B cell (primary cell): ENCODE measurements at regions not wholly inside any gene's neighbourhood (a gene's known extent, or its start where the extent isn't known, plus 50 kb on each side); places are given as distances from the start of the nearest gene placed in this dataset.

Source experiments
- ATAC-seq: fragments of 200-7000 bp; cut with Tn5 transposase; one replicate; pipeline ENCODE4 v1.10.0; 2021; ENCODE audit warnings: low read depth, mild to moderate bottlenecking, moderate number of reproducible peaks, moderate library complexity
- CTCF ChIA-PET: fragments of 350-600 bp; sonication (Branson Sonifier 250); formaldehyde crosslinking; loops from one replicate; lab custom pipeline; 2021; ENCODE audit warnings: antibody characterized with exemption, inconsistent platforms; lab: Charles Lee
- POLR2A ChIA-PET: fragments of 350-600 bp; sonication (Branson Sonifier 250); formaldehyde crosslinking; loops from one replicate; lab custom pipeline; 2021; ENCODE audit warnings: antibody characterized with exemption; lab: Charles Lee
- DNase-seq: peaks from one replicate; pipeline ENCODE4 v3.0.0; 2013
- H2AFZ ChIP-seq: 2 replicates; pipeline ENCODE4 v1.6.1; 2012; ENCODE audit warnings: mild to moderate bottlenecking, low read depth, low read length; ENCODE audit not compliant: insufficient read depth, poor library complexity, severe bottlenecking
- H3K27ac ChIP-seq, 2 donors: 1 replicate in 1 of 2; 2 replicates in 1 of 2; pipeline ENCODE4 v1.5.1; 2012 to 2013; ENCODE audit warnings: low read length in 2 of 2, mild to moderate bottlenecking in 2 of 2, moderate library complexity in 1 of 2
- H3K27me3 ChIP-seq, 4 experiments: fragments of 200-600 bp in 1 of 4; sonication (generic) in 1 of 4; replicated peaks in 1 of 4; 1 replicate in 2 of 4; 2 replicates in 2 of 4; pipeline versions ENCODE4 v1.6.1 to v1.7.0; 2013 to 2016; ENCODE audit warnings: low read length in 3 of 4, mild to moderate bottlenecking in 2 of 4, mixed read lengths in 1 of 4, moderate library complexity in 1 of 4; ENCODE audit not compliant: insufficient read depth in 4 of 4, control insufficient read depth in 3 of 4; ENCODE audit errors: control extremely low read depth in 1 of 4
- H3K36me3 ChIP-seq, 2 experiments: replicated peaks in 1 of 2; 1 replicate in 1 of 2; 2 replicates in 1 of 2; pipeline versions ENCODE4 v1.6.1 to v1.7.1; 2013; ENCODE audit warnings: low read length in 1 of 2; ENCODE audit not compliant: insufficient read depth in 2 of 2, control insufficient read depth in 1 of 2; ENCODE audit errors: control extremely low read depth in 1 of 2, extremely low read depth in 1 of 2
- H3K4me1 ChIP-seq, 2 donors: fragments of 200-600 bp in 1 of 2; sonication (generic) in 1 of 2; 1 replicate in 1 of 2; 2 replicates in 1 of 2; pipeline versions ENCODE4 v1.5.1 to v1.6.1; 2013 to 2017; ENCODE audit warnings: low read length in 2 of 2; ENCODE audit not compliant: control insufficient read depth in 2 of 2, insufficient read depth in 2 of 2
- H3K4me2 ChIP-seq: replicated peaks from 2 replicates; pipeline ENCODE3; 2012; ENCODE audit warnings: mild to moderate bottlenecking, low read depth, low read length; ENCODE audit not compliant: poor library complexity, severe bottlenecking
- H3K4me3 ChIP-seq, 5 experiments: fragments of 200-600 bp in 1 of 5; sonication (generic) in 1 of 5; 1 replicate in 3 of 5; 2 replicates in 2 of 5; pipeline versions ENCODE4 v1.5.1 to v1.7.0; 2011 to 2016; ENCODE audit warnings: low read length in 4 of 5, mild to moderate bottlenecking in 4 of 5, low read depth in 2 of 5, control low read depth in 1 of 5, moderate library complexity in 1 of 5; ENCODE audit not compliant: insufficient read depth in 1 of 5; ENCODE audit errors: control extremely low read depth in 1 of 5, extremely low read depth in 1 of 5
- H3K79me2 ChIP-seq: fragments of 200-600 bp; sonication (generic); one replicate; pipeline ENCODE4 v1.6.0; 2016; ENCODE audit warnings: low read length; ENCODE audit not compliant: control insufficient read depth, insufficient read depth
- H3K9ac ChIP-seq: fragments of 200-600 bp; sonication (generic); 2 replicates; pipeline ENCODE4 v1.6.1; 2017; ENCODE audit warnings: mild to moderate bottlenecking, low read length, moderate library complexity
- H3K9me3 ChIP-seq, 3 donors: one replicate each; pipeline versions ENCODE4 v1.6.1 to v1.7.1; 2013; ENCODE audit warnings: low read length in 2 of 3; ENCODE audit not compliant: control insufficient read depth in 2 of 3, insufficient read depth in 1 of 3; ENCODE audit errors: control extremely low read depth in 1 of 3
- H4K20me1 ChIP-seq: 2 replicates; pipeline ENCODE4 v1.6.0; 2012; ENCODE audit warnings: mild to moderate bottlenecking, low read length; ENCODE audit not compliant: insufficient read depth, control insufficient read depth, poor library complexity, severe bottlenecking
- H3K27ac Mint-ChIP-seq: one replicate; pipeline ENCODE4 v1.8.0; 2021; ENCODE audit warnings: mixed read lengths
- H3K27me3 Mint-ChIP-seq: one replicate; pipeline ENCODE4 v1.8.0; 2021; ENCODE audit warnings: mixed read lengths
- H3K4me1 Mint-ChIP-seq: one replicate; pipeline ENCODE4 v1.8.0; 2021; ENCODE audit warnings: mixed read lengths
- H3K4me3 Mint-ChIP-seq: one replicate; pipeline ENCODE4 v1.8.0; 2021; ENCODE audit warnings: mixed read lengths
- H3K9me3 Mint-ChIP-seq: one replicate; pipeline ENCODE4 v1.8.0; 2022; ENCODE audit warnings: mixed read lengths; ENCODE audit not compliant: insufficient read depth
- EZH2 ChIP-seq: IDR thresholded peaks from 2 replicates; pipeline ENCODE4 v1.6.1; 2012; ENCODE audit warnings: borderline replicate concordance, low read depth, mild to moderate bottlenecking, moderate library complexity, low read length; ENCODE audit not compliant: insufficient read depth, poor library complexity, severe bottlenecking
- WGBS: methylation state at CpG from one replicate; pipeline ENCODE4 v1.1.5; 2013; ENCODE audit warnings: missing lambda C conversion rate; ENCODE audit not compliant: insufficient coverage; 5-methylcytosine and 5-hydroxymethylcytosine counted together
- intact Hi-C: fragments of 100-400 bp; cut with micrococcal nuclease; formaldehyde crosslinking; loops from one replicate; pipeline ENCODE4 v1.10.0; 2022
- TF ChIP-seq, protein P1 (sequence below): fragments of 200-600 bp; IDR thresholded peaks from one replicate; pipeline ENCODE4 v1.8.0; 2022; ENCODE audit warnings: antibody characterized with exemption, mild to moderate bottlenecking

DNA sequence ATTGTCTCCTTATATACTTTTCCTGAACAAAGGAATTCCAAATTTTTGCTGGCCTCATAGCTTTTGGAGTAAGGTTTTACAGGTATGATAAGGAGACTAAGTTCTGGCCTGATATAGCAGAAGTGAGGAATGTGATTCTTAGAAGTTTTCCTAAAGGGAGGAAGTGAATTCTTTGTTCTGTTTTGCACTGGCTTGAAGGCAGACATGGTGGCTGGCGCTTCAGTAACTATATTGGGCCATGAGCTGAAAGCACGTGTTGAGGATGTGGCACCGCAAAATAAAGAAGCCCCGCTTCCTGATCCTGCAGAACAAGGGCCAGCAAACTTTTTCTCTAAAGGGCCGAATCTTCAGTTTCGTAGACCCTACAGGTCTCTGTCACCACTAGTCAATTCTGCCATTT, 224.2 kb downstream of the SNX18 start:
- no peaks in the 10 kb centered on the region for H3K9me3 Mint-ChIP-seq
- ChIA-PET CTCF (no interaction called here), POLR2A (no interaction called here)
- peaks cover 42% of the 10 kb centered on the region for H3K4me1 Mint-ChIP-seq
- 90% methylated on average over 4 of the region's 6 CpGs for WGBS
- Histone ChIP-seq H3K9ac (no peak overlapping the region), H3K27ac (no peak overlapping the region), H3K4me2 (no peak overlapping the region), H3K4me1 (peaks cover 20 to 26% of the 10 kb centered on the region in 2 donors), H3K9me3 (no peaks in the 10 kb centered on the region), H3K27me3 (peaks cover 0 to 2% (median 0%) of the 10 kb centered on the region in 4 experiments), H3K36me3 (no peaks in the 10 kb centered on the region), H2AFZ (no peak overlapping the region), H3K4me3 (no peak overlapping the region), H3K79me2 (no peaks in the 10 kb centered on the region), H4K20me1 (no peaks in the 10 kb centered on the region)
- H3K27me3 Mint-ChIP-seq: no peaks in the 10 kb centered on the region
- no peak overlapping the region for H3K27ac Mint-ChIP-seq
- TF ChIP-seq, protein P1, sequence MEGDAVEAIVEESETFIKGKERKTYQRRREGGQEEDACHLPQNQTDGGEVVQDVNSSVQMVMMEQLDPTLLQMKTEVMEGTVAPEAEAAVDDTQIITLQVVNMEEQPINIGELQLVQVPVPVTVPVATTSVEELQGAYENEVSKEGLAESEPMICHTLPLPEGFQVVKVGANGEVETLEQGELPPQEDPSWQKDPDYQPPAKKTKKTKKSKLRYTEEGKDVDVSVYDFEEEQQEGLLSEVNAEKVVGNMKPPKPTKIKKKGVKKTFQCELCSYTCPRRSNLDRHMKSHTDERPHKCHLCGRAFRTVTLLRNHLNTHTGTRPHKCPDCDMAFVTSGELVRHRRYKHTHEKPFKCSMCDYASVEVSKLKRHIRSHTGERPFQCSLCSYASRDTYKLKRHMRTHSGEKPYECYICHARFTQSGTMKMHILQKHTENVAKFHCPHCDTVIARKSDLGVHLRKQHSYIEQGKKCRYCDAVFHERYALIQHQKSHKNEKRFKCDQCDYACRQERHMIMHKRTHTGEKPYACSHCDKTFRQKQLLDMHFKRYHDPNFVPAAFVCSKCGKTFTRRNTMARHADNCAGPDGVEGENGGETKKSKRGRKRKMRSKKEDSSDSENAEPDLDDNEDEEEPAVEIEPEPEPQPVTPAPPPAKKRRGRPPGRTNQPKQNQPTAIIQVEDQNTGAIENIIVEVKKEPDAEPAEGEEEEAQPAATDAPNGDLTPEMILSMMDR: no peak
- TF ChIP-seq EZH2: no peak
- DNase-seq: no peak
- intact Hi-C loops: loop anchor here (5.0 to 10.0 kb wide), 2 partner anchors 39 to 427 kb away; partner anchors contain the start of gene ARL15
- ATAC-seq: no peak
- no peak overlapping the region for H3K4me3 Mint-ChIP-seq

DNA sequence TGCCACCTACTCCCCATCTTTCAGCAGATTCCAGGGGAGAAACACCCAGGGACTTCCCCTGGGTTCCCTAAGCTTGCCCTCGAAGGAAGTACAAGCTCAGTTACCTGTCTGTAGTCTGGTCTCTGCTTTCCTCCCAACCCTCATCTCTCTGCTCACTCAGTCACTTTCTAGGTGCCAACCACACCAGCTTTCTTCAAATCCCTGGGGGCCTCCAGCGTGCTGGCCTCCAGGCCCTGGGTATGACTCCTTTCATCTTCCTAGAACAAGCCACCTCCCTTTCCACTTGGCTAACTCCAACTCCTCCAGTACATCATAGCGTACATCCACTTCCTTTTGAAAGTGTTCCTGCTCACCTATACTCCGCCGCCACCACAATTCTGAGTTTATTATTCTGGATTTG, 222.6 kb downstream of the SNX18 start:
- Histone ChIP-seq H3K4me1 (peaks cover 20 to 26% of the 10 kb centered on the region in 2 donors), H3K27ac (no peak overlapping the region), H3K4me2 (peak overlapping the region; percentile 10), H3K79me2 (no peaks in the 10 kb centered on the region), H3K4me3 (no peak overlapping the region), H3K36me3 (no peaks in the 10 kb centered on the region), H4K20me1 (no peaks in the 10 kb centered on the region), H3K27me3 (peaks cover 0 to 2% (median 0%) of the 10 kb centered on the region in 4 experiments), H3K9me3 (no peaks in the 10 kb centered on the region), H3K9ac (no peak overlapping the region), H2AFZ (no peak overlapping the region)
- 34% methylated on average over 5 of the region's 5 CpGs for WGBS
- intact Hi-C loops: loop anchor here (5.0 to 10.0 kb wide), 2 partner anchors 38 to 425 kb away; partner anchors contain the start of gene ARL15
- ChIA-PET CTCF (no interaction called here), POLR2A (no interaction called here)
- H3K4me1 Mint-ChIP-seq: peaks cover 35% of the 10 kb centered on the region
- H3K4me3 Mint-ChIP-seq: no peak overlapping the region
- H3K27me3 Mint-ChIP-seq: no peaks in the 10 kb centered on the region
- no peaks in the 10 kb centered on the region for H3K9me3 Mint-ChIP-seq
- no peak for DNase-seq
- ATAC-seq: no peak
- no peak overlapping the region for H3K27ac Mint-ChIP-seq
- no peak for TF ChIP-seq EZH2
- TF ChIP-seq, protein P1: no peak
